Amniotic stem cell (primary cell): ENCODE measurements at regions not wholly inside any gene's neighbourhood (a gene's known extent, or its start where the extent isn't known, plus 50 kb on each side); places are given as distances from the start of the nearest gene placed in this dataset.

Experiments
- DNase-seq: peaks from one replicate; lab custom pipeline; 2025; lab: John Stamatoyannopoulos, UW

DNA sequence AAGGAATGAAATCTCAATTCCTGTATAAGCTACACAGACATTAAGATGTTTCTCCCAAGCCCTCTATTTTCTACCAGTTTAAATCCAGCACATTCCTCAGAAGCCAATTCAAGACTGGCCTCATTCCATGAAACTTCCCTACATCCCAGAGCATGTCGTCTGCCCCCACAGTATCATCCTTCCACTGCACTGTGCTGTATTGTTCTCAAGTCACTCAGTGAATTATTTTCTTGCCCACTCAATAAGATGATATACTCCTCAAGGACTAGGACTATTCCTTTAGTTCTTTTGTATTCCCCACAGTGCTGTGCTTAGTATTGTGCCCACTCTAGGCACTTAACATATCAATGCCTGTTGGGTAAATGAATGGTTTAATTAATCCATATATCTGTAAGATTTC, 203.1 kb upstream of the BLID start:
- no peak for DNase-seq

DNA sequence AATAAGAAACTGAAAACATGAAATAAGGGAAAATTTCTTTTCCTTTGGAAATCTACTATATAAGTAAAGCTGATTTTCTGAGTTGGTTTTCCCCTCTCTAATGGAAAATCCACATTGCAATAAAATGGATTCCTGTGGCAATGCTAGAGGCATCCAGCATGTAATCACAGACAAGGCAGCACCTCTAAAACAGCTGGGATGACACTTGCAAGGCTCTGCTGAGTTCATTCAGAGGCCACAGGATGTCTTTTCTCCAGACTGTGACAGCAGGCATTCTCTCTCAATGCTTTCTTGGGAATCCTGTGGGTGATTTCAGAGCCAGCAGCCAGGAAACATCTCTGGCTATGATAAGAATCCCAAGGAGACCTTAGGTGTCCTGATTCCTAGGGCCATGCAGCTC, 201.3 kb upstream of the BLID start:
- no peak for DNase-seq

DNA sequence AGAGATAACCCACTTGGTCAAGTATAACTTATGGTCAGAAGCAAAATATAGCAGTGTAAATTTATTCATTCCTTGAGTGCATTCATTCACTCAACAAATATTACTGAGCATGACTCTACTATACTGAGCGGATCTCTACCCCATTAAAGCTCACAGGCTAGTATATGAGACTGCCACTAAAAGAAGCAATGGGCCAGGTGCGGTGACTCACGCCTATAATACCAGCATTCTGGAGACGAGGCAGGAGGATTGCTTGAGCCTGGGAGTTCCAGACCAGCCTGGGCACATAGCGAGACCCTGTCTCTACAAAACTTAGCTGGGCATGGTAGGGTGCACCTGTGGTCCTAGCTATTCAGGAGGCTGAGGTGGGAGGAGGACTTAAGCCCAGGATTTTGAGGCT, 197.6 kb upstream of the BLID start:
- no peak for DNase-seq

DNA sequence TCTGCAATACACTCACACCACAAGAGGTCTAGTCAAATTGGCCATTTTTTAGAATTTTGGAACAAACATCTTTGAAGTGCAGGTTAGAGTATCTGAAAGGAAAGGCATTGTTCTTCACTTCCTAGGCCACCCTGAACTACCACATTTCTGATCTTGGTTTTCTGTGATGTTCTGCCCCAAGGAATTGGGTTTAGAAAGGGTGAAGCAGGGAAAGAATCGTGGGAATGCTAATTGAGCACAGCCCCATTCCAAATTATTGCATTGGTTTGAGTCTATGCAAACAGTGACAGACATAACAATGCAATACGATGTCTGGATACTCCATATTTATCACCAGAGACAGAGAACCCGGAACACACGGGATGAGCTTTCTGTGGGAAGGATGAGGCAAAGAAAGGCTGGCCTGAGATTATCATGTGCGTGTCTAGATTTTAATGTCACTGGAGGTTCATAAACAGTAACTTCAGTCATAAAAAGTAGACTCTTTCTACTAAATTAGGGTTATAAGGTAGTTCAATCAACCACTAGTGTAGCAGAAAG, 195.3 kb upstream of the BLID start:
- DNase-seq: no peak

DNA sequence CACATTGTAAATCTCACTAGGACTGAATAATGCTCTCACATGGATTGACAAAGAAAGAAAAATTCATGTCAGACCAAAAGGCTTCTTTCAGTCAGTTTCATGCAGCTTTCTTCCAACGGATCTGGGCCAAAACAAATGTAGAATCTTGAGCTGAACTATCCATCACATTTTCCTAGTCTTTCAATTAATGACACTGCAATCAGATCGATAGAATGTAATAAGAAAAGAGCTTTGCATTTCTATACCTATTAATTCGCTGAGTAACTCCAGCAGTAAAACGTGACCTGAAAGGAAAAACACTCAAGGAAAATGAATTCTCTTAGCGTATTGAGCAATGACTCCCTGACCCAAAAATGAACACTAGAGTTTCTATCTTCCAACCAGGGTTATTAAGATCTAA, 194.8 kb upstream of the BLID start:
- no peak for DNase-seq

- no peak for DNase-seq
Observed at GRCh38 chr11:122309262-122309925, 193.4 kb upstream of the BLID start.

- no peak for DNase-seq
Observed at GRCh38 chr11:122308226-122308625, 192.2 kb upstream of the BLID start.

GRCh38 chr11:122307476-122308035, 191.5 kb upstream of the BLID start:
- no peak for DNase-seq

- DNase-seq: no peak
Observed at GRCh38 chr11:122306831-122307391, 190.9 kb upstream of the BLID start.

DNA sequence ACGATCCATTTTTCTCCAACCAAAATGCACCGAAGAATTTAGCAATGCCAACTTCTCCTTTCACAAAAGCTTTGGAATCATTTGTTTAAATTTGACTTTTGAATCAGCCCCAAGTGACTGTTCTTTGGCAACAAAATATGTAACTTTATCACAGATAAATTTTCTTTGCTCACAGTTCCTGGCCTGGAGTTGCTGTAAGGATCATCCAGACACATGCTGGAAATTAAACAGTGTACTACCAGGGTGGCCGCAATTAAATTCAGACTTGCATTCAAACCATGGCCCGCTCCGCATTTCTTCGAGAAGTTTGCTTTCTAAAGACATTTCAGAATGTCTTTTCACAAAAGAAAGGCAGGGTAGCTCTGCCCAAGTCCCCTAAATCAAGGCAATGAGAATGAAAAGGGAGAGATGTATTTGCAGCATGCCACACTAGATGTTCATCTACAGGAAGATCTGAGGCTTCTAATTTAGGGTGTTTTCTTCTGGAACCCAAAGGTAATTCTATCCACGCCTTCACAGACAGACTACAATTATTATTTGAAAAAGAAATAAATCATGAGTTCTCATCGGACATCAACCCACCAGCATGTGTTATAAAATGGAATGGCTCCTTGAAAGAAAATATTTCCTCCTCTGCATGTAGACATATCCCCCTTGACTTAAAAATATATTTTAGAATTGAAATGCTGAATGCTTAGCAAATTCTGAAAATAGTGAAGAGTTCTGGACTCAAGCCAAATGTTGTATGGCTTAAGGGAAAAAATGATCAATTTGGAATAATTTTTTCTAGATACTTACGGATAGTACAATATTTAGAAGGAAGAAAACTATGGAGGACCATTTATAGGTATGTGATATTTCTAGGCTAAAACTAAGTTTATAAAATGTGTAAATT, 189.7 kb upstream of the BLID start:
- no peak for DNase-seq

GRCh38 chr11:122304973-122305372, 189.0 kb upstream of the BLID start:
- DNase-seq: no peak

DNA sequence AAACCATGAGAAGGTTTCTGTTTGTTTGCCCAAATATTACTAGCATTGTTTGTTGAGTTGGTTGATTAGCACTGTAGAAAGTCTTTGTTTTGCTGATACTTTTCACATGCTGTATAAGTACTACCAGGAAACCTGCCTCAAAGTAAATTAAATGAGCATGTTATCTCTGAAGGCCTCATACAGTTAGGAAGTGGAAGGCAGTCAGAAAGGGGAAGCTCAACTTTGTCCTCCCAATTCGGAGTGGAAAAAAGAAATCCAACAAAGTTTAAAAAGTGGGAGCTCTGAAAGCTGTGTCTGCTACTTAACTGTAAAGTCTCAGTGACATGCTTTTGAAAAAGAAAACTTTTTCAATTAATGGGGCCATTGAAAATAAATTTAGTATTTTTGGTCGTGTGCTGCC, 188.3 kb upstream of the BLID start:
- DNase-seq: no peak

DNA sequence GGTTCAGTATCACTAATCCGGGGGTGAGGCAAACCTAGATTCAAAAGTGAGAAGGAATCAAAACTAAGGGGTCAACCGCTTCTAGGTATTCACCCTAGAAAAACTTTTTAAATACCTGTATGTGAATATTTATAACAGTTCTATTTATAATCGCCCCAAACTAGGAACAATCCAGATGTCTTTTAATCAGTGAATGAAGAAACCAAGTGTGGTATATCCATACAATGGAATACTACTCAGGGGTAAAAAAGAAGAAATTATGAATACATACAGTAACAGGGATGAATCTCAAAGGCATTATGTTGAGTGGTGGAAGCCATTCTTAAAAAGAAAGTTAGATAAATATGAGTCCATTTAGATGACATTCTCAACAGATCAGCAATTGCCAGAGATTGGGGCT, 178.0 kb upstream of the BLID start:
- DNase-seq: no peak

GRCh38 chr11:122293296-122294023, 177.4 kb upstream of the BLID start:
- no peak for DNase-seq

DNA sequence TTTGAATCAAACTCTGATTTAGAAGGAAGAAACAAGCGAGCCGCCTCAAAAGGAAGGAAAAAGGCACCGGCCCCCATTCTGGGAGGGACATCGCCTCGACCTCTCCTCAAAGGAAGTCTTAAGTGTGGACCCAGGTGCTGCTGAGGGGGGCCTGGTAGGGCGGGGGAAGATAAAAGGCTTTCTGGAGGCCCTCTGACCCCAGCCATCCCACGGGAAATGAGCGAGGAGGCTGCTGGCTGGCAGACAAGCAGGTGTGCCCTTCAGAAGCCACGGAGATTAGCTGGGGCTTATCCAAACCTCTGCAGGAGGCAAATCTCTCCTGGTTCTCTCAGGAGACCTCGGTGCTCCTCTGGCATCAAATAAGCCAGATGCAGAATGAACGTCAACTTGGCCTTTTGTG, 171.4 kb upstream of the BLID start:
- no peak for DNase-seq

GRCh38 chr11:122285070-122285988, 169.3 kb upstream of the BLID start:
- no peak for DNase-seq

DNA sequence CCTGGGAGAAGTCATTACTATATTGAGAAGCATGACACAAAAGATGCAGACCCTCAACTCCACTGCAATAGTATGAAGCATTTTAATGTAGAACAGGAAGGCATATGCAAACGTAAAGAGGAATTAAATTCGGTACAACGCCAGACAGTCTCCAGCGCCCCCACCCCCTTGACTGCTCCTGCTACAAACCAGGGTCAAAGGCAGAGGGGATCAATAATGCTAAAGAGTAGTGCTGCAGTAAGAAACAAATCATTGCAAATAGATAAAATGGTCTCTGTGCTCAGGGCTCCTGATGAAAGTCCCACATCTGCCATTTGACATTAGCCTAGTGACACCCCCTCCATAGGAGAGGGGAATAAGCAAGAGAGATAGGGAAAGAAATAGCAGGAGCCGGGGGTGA, 164.9 kb upstream of the BLID start:
- DNase-seq: no peak

- DNase-seq: no peak
Observed at GRCh38 chr11:122279194-122279593, 163.2 kb upstream of the BLID start.

DNA sequence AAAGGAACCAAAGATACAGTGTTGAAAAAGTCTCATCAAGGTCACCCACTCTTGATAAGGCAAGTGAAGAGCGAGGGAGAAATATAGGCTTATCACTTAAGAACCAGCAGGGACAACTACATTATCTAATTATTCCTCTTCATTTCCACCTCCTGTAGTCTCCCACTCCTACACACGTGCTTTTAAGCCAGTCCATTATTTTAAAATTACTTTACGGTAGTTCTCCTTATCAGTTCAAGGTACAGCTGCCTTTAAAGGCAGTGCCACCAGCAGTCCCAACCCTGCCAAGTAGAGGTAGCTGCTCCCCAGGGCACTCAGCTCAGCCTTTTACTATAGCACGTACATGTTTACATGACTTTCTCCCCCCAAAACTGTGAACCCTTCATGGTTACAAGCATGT, 161.5 kb upstream of the BLID start:
- no peak for DNase-seq

DNA sequence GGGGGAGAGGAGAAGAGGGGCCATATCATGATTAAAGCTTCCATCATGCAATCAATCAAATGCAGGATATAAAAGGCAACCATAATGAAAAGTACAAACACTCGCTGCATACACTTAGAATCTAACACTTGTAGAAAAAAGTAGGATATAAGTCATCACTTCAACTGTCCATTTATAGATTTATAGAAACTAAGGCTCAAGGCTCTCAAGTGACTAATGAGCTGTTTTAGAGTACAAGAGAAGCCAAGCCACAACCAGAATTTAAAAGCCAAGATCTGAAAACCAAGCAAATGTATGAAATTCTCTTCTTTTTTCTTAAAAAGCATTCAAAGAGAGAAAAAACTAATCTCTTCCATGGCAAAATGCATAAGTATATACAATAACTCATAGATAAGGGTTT, 160.2 kb upstream of the BLID start:
- no peak for DNase-seq

DNA sequence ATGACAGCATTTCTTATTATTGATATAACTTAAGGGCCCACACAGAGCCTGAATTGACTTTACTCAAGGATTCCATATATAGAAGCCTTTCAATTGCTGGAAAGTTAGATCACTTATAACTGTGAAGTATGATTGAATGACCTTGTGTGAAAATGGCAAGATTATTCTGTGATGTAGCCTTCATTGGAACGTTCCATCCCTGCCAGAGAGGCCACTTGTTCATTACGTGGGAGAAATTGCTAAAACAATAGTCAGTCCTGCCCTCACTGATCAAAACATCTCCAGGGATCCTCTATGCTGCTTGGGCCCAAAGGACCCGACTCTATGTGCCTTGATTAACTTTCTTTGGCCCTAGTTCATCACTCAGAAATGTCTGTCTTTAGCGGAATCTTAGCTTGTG, 159.5 kb upstream of the BLID start:
- no peak for DNase-seq
